ENCODE measurements at regions not wholly inside any gene's neighbourhood (a gene's known extent, or its start where the extent isn't known, plus 50 kb on each side); places are given as distances from the start of the nearest gene placed in this dataset.

- no CpG with 5 or more reads among the region's 2 CpGs for WGBS (ENCODE audit: insufficient coverage, low lambda C conversion rate)
- H3K9me3 ChIP-seq (ENCODE audit: control insufficient read depth, low read depth, low read length) = no peaks in the 10 kb centered on the region
- H3K27ac ChIP-seq (ENCODE audit: low read length) = no peak overlapping the region
- DNase-seq = no peak
- no peaks in the 10 kb centered on the region for H3K4me1 ChIP-seq (ENCODE audit: control insufficient read depth, insufficient read depth, low read length)
- no peaks in the 10 kb centered on the region for H3K36me3 ChIP-seq (ENCODE audit: control insufficient read depth, insufficient read depth, low read length)
- H3K4me3 ChIP-seq (ENCODE audit: low read length) = no peak overlapping the region
- no peaks in the 10 kb centered on the region for H3K27me3 ChIP-seq (ENCODE audit: control insufficient read depth, insufficient read depth, low read length)
Measured at GRCh38 chr1:221085701-221086375, 206.6 kb downstream of the HLX start.

- H3K27ac ChIP-seq (ENCODE audit: low read length) = no peak overlapping the region
- no peak for DNase-seq
- no peaks in the 10 kb centered on the region for H3K9me3 ChIP-seq (ENCODE audit: control insufficient read depth, low read depth, low read length)
- H3K4me1 ChIP-seq (ENCODE audit: control insufficient read depth, insufficient read depth, low read length) = no peaks in the 10 kb centered on the region
- 85% methylated on average over 2 of the region's 2 CpGs for WGBS (ENCODE audit: insufficient coverage, low lambda C conversion rate)
- no peaks in the 10 kb centered on the region for H3K27me3 ChIP-seq (ENCODE audit: control insufficient read depth, insufficient read depth, low read length)
- no peaks in the 10 kb centered on the region for H3K36me3 ChIP-seq (ENCODE audit: control insufficient read depth, insufficient read depth, low read length)
- H3K4me3 ChIP-seq (ENCODE audit: low read length) = no peak overlapping the region
Measured at GRCh38 chr1:221087919-221088318, 208.7 kb downstream of the HLX start.

- H3K27ac ChIP-seq (ENCODE audit: low read length) = no peak overlapping the region
- no peaks in the 10 kb centered on the region for H3K27me3 ChIP-seq (ENCODE audit: control insufficient read depth, insufficient read depth, low read length)
- H3K4me1 ChIP-seq (ENCODE audit: control insufficient read depth, insufficient read depth, low read length) = no peaks in the 10 kb centered on the region
- no peak overlapping the region for H3K4me3 ChIP-seq (ENCODE audit: low read length)
- no peaks in the 10 kb centered on the region for H3K36me3 ChIP-seq (ENCODE audit: control insufficient read depth, insufficient read depth, low read length)
- no peak for DNase-seq
- no peaks in the 10 kb centered on the region for H3K9me3 ChIP-seq (ENCODE audit: control insufficient read depth, low read depth, low read length)
- WGBS (ENCODE audit: insufficient coverage, low lambda C conversion rate) = no CpG with 5 or more reads among the region's 3 CpGs
Measured at GRCh38 chr1:221089273-221089672, 210.0 kb downstream of the HLX start.

- Histone ChIP-seq H3K27me3 (ENCODE audit: control insufficient read depth, insufficient read depth, low read length) (no peaks in the 10 kb centered on the region), H3K36me3 (ENCODE audit: control insufficient read depth, insufficient read depth, low read length) (no peaks in the 10 kb centered on the region), H3K4me1 (ENCODE audit: control insufficient read depth, insufficient read depth, low read length) (no peaks in the 10 kb centered on the region), H3K9me3 (ENCODE audit: control insufficient read depth, low read depth, low read length) (no peaks in the 10 kb centered on the region), H3K27ac (ENCODE audit: low read length) (no peak overlapping the region), H3K4me3 (ENCODE audit: low read length) (no peak overlapping the region)
- no peak for DNase-seq
- WGBS (ENCODE audit: insufficient coverage, low lambda C conversion rate) = 40% methylated on average over 1 of the region's 1 CpG
Measured at GRCh38 chr1:221089803-221090202, 210.6 kb downstream of the HLX start.

GRCh38 chr1:221093903-221094791 lies 214.9 kb downstream of the HLX start:
- H3K4me1 ChIP-seq (ENCODE audit: control insufficient read depth, insufficient read depth, low read length) = no peaks in the 10 kb centered on the region
- DNase-seq = no peak
- H3K9me3 ChIP-seq (ENCODE audit: control insufficient read depth, low read depth, low read length) = no peaks in the 10 kb centered on the region
- H3K27ac ChIP-seq (ENCODE audit: low read length) = no peak overlapping the region
- H3K36me3 ChIP-seq (ENCODE audit: control insufficient read depth, insufficient read depth, low read length) = no peaks in the 10 kb centered on the region
- 38% methylated on average over 1 of the region's 5 CpGs for WGBS (ENCODE audit: insufficient coverage, low lambda C conversion rate)
- no peaks in the 10 kb centered on the region for H3K27me3 ChIP-seq (ENCODE audit: control insufficient read depth, insufficient read depth, low read length)
- no peak overlapping the region for H3K4me3 ChIP-seq (ENCODE audit: low read length)

- Histone ChIP-seq H3K36me3 (ENCODE audit: control insufficient read depth, insufficient read depth, low read length) (no peaks in the 10 kb centered on the region), H3K9me3 (ENCODE audit: control insufficient read depth, low read depth, low read length) (no peaks in the 10 kb centered on the region), H3K4me1 (ENCODE audit: control insufficient read depth, insufficient read depth, low read length) (no peaks in the 10 kb centered on the region), H3K27ac (ENCODE audit: low read length) (no peak overlapping the region), H3K27me3 (ENCODE audit: control insufficient read depth, insufficient read depth, low read length) (no peaks in the 10 kb centered on the region), H3K4me3 (ENCODE audit: low read length) (no peak overlapping the region)
- DNase-seq = no peak
- 100% methylated on average over 1 of the region's 6 CpGs for WGBS (ENCODE audit: insufficient coverage, low lambda C conversion rate)
Measured at GRCh38 chr1:221097479-221098281, 218.4 kb downstream of the HLX start.

- Histone ChIP-seq H3K4me3 (ENCODE audit: low read length) (no peak overlapping the region), H3K27ac (ENCODE audit: low read length) (no peak overlapping the region), H3K36me3 (ENCODE audit: control insufficient read depth, insufficient read depth, low read length) (no peaks in the 10 kb centered on the region), H3K9me3 (ENCODE audit: control insufficient read depth, low read depth, low read length) (no peaks in the 10 kb centered on the region), H3K4me1 (ENCODE audit: control insufficient read depth, insufficient read depth, low read length) (no peaks in the 10 kb centered on the region), H3K27me3 (ENCODE audit: control insufficient read depth, insufficient read depth, low read length) (no peaks in the 10 kb centered on the region)
- no peak for DNase-seq
- WGBS (ENCODE audit: insufficient coverage, low lambda C conversion rate) = 79% methylated on average over 3 of the region's 10 CpGs
Measured at GRCh38 chr1:221098471-221099405, 219.5 kb downstream of the HLX start.

- Histone ChIP-seq H3K4me3 (ENCODE audit: low read length) (no peak overlapping the region), H3K4me1 (ENCODE audit: control insufficient read depth, insufficient read depth, low read length) (no peaks in the 10 kb centered on the region), H3K36me3 (ENCODE audit: control insufficient read depth, insufficient read depth, low read length) (no peaks in the 10 kb centered on the region), H3K27ac (ENCODE audit: low read length) (no peak overlapping the region), H3K9me3 (ENCODE audit: control insufficient read depth, low read depth, low read length) (no peaks in the 10 kb centered on the region), H3K27me3 (ENCODE audit: control insufficient read depth, insufficient read depth, low read length) (no peaks in the 10 kb centered on the region)
- no peak for DNase-seq
- 17% methylated on average over 1 of the region's 12 CpGs for WGBS (ENCODE audit: insufficient coverage, low lambda C conversion rate)
Measured at GRCh38 chr1:221099747-221100595, 220.7 kb downstream of the HLX start.

GRCh38 chr1:221100611-221101010 lies 221.4 kb downstream of the HLX start:
- Histone ChIP-seq H3K4me3 (ENCODE audit: low read length) (no peak overlapping the region), H3K27ac (ENCODE audit: low read length) (no peak overlapping the region), H3K36me3 (ENCODE audit: control insufficient read depth, insufficient read depth, low read length) (no peaks in the 10 kb centered on the region), H3K27me3 (ENCODE audit: control insufficient read depth, insufficient read depth, low read length) (no peaks in the 10 kb centered on the region), H3K9me3 (ENCODE audit: control insufficient read depth, low read depth, low read length) (no peaks in the 10 kb centered on the region), H3K4me1 (ENCODE audit: control insufficient read depth, insufficient read depth, low read length) (no peaks in the 10 kb centered on the region)
- DNase-seq = no peak
- 55% methylated on average over 2 of the region's 3 CpGs for WGBS (ENCODE audit: insufficient coverage, low lambda C conversion rate)

Data from large intestine (tissue), 3 donors.